ENCODE measurements at regions not wholly inside any gene's neighbourhood (a gene's known extent, or its start where the extent isn't known, plus 50 kb on each side); places are given as distances from the start of the nearest gene placed in this dataset.
"Not testable (repeated sequence)": the region's sequence is repeated elsewhere in the genome, so short reads cannot be mapped to it uniquely, and the experiment has no call there.

DNA sequence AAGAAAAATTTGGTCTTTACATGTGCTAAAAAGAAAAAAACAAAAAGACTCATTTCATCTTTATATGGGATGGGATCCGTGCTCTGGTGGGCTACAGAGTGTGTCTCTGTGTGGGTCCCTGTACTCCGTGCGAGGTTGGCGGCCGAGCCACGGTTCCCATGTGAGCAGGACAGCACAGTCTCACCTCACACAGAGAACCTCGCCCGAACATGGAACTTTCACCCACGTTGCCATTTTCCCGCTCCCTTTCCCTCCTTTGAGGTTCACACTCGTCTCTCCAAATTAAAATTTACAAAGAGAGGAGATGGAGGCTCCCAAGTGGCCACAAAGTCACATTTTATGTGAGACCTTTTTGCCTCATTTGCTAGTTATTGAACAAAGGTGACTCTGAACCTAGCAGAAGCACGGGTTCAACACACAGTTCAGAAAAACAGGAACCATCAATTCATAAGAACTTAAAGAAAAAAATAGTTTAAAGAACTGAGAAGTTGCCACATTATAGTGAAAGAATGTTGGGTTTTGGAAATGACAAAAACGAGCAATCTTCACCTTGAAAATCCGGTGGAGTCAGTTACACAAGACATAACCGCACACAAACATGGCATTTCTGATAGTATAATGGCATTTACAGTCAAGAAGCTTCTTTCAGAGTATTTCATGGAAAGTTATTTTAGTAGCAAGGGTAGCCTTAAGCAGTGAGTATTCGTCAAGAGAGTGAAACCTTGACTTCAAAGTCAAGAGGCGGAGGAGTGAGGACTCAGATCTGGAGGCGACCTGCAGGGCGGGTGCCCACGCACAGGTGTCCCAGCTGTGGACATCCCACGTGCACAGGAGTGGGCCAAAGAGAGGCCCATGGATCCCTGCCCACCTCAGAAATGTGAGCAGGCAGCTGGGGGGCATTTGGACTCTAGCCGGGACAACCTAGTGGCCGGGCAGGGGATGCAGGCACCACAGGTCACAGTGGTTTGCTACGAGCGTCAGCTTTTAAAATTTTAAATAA is 277.2 kb upstream of the PLGLB2 start:
- TF ChIP-seq, protein P1, sequence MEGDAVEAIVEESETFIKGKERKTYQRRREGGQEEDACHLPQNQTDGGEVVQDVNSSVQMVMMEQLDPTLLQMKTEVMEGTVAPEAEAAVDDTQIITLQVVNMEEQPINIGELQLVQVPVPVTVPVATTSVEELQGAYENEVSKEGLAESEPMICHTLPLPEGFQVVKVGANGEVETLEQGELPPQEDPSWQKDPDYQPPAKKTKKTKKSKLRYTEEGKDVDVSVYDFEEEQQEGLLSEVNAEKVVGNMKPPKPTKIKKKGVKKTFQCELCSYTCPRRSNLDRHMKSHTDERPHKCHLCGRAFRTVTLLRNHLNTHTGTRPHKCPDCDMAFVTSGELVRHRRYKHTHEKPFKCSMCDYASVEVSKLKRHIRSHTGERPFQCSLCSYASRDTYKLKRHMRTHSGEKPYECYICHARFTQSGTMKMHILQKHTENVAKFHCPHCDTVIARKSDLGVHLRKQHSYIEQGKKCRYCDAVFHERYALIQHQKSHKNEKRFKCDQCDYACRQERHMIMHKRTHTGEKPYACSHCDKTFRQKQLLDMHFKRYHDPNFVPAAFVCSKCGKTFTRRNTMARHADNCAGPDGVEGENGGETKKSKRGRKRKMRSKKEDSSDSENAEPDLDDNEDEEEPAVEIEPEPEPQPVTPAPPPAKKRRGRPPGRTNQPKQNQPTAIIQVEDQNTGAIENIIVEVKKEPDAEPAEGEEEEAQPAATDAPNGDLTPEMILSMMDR (IDR thresholded peaks at IDR 0.05; ENCODE audit: low read depth, low read length, missing input control) = not testable (repeated sequence)
- TF ChIP-seq FOXA1 (IDR thresholded peaks at IDR 0.05); TAF1 (conservative IDR thresholded peaks at IDR 0.05): not testable (repeated sequence)
